Thyroid gland (tissue), 4 donors: ENCODE measurements at regions not wholly inside any gene's neighbourhood (a gene's known extent, or its start where the extent isn't known, plus 50 kb on each side); places are given as distances from the start of the nearest gene placed in this dataset.

Source experiments
- DNase-seq, 2 donors: peaks; one replicate each; pipeline ENCODE4 v3.0.0-alpha.2; 2019
- H3K27ac ChIP-seq, 3 donors: fragments of 200-600 bp; sonication (generic); 1 replicate in 2 of 3; 2 replicates in 1 of 3; pipeline ENCODE4 v1.5.1; 2016 to 2019; ENCODE audit warnings: mild to moderate bottlenecking in 1 of 3, moderate library complexity in 1 of 3
- H3K27me3 ChIP-seq: fragments of 200-600 bp; sonication (generic); one replicate; pipeline ENCODE4 v1.5.1; 2019
- H3K36me3 ChIP-seq, 2 donors: fragments of 200-600 bp; sonication (generic); one replicate each; pipeline ENCODE4 v1.5.1; 2016 to 2019
- H3K4me1 ChIP-seq, 2 donors: fragments of 200-600 bp; sonication (generic); one replicate each; pipeline ENCODE4 v1.5.1; 2017 to 2019
- H3K4me3 ChIP-seq, 3 donors: fragments of 200-600 bp; sonication (generic); replicated peaks in 1 of 3; 1 replicate in 2 of 3; 2 replicates in 1 of 3; pipeline ENCODE4 v1.5.1; 2016; ENCODE audit warnings: mild to moderate bottlenecking in 1 of 3
- H3K9me3 ChIP-seq: fragments of 200-600 bp; sonication (generic); one replicate; pipeline ENCODE4 v1.5.1; 2017
- POLR2A ChIP-seq, 2 donors: fragments of 450-650 bp; IDR thresholded peaks; one replicate each; pipeline ENCODE4 v1.6.1; 2017; ENCODE audit warnings: antibody characterized with exemption in 2 of 2, mild to moderate bottlenecking in 2 of 2, moderate library complexity in 1 of 2
- WGBS, 2 donors: methylation state at CpG; one replicate each; pipeline ENCODE4 v1.1.5; 2017; 5-methylcytosine and 5-hydroxymethylcytosine counted together
- intact Hi-C: fragments of 100-400 bp; cut with DNase I; formaldehyde crosslinking; loops from one replicate; pipeline ENCODE4 v1.15.1; 2023
- TF ChIP-seq, protein P1 (sequence below), 6 experiments: fragments of 200-600 bp in 3 of 6; fragments of 450-650 bp in 3 of 6; sonication (generic) in 3 of 6; IDR thresholded peaks; one replicate each; pipeline ENCODE4 v1.5.1; 2016 to 2019; ENCODE audit warnings: antibody characterized with exemption in 6 of 6, mild to moderate bottlenecking in 2 of 6, inconsistent platforms in 1 of 6, moderate library complexity in 1 of 6

DNA sequence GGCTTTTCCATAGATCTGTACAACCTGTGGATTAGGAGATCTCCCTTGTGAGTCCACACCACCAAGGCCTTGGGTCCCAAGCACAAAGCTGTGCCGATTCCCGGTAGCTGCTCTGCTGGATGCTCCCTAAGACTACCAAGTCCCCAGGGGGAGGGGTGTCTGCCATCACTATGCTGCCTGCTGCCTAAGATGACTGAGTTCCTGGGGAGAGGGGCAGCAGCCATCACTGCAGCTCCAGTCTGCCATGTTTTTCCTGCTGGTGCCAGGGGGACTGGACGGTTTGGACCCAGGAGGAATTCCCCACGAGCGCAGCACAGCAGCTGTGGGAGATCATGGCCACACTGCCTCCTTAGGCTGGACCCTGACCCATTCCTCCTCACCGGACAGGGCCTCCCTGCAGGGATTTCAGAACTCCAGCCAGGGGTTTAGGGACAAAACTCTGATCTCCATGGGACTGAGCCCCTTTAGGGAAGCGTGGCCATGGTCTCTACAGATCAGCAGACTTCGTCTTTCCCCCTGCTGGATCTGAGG lies 1049.8 kb downstream of the SORCS1 start:
- Histone ChIP-seq H3K4me3 (no peak overlapping the region), H3K4me1 (no peaks in the 10 kb centered on the region), H3K27ac (no peak overlapping the region), H3K36me3 (no peaks in the 10 kb centered on the region), H3K9me3 (no peaks in the 10 kb centered on the region), H3K27me3 (no peaks in the 10 kb centered on the region)
- TF ChIP-seq, protein P1, sequence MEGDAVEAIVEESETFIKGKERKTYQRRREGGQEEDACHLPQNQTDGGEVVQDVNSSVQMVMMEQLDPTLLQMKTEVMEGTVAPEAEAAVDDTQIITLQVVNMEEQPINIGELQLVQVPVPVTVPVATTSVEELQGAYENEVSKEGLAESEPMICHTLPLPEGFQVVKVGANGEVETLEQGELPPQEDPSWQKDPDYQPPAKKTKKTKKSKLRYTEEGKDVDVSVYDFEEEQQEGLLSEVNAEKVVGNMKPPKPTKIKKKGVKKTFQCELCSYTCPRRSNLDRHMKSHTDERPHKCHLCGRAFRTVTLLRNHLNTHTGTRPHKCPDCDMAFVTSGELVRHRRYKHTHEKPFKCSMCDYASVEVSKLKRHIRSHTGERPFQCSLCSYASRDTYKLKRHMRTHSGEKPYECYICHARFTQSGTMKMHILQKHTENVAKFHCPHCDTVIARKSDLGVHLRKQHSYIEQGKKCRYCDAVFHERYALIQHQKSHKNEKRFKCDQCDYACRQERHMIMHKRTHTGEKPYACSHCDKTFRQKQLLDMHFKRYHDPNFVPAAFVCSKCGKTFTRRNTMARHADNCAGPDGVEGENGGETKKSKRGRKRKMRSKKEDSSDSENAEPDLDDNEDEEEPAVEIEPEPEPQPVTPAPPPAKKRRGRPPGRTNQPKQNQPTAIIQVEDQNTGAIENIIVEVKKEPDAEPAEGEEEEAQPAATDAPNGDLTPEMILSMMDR (IDR thresholded peaks at IDR 0.05) = no peak
- TF ChIP-seq POLR2A (IDR thresholded peaks at IDR 0.05) = no peak
- intact Hi-C loops = no loop called here
- DNase-seq = no peak
- WGBS, 2 donors = 95 to 100% methylated on average over 2 to 6 of the region's 8 CpGs

DNA sequence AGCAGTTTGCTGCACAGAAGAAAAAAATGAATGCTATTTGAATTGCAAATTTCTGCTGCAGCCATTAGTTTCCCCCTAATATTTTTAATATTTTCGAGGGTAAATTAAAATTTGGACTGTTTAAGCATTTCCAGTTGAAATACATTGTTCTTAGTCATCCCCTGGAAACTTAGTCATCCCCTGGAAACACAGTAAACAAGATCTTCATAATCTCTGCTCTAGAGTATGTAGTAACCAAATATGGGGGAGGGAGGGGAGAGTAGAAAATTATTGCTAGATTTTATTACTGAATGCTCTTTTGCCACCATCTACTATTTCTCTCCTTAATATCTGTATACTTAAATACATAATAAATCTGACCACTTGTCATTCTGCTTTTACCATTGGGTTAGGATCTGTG lies 1053.3 kb downstream of the SORCS1 start:
- intact Hi-C loops = no loop called here
- H3K4me3 ChIP-seq = no peak overlapping the region
- DNase-seq = no peak
- no peaks in the 10 kb centered on the region for H3K36me3 ChIP-seq
- H3K27ac ChIP-seq = no peak overlapping the region
- TF ChIP-seq POLR2A (IDR thresholded peaks at IDR 0.05) = no peak
- TF ChIP-seq, protein P1 (IDR thresholded peaks at IDR 0.05) = no peak
- H3K4me1 ChIP-seq = no peaks in the 10 kb centered on the region
- H3K27me3 ChIP-seq = no peaks in the 10 kb centered on the region
- H3K9me3 ChIP-seq = no peaks in the 10 kb centered on the region
- WGBS, 2 donors = 67 to 79% methylated on average over 1 of the region's 1 CpG

DNA sequence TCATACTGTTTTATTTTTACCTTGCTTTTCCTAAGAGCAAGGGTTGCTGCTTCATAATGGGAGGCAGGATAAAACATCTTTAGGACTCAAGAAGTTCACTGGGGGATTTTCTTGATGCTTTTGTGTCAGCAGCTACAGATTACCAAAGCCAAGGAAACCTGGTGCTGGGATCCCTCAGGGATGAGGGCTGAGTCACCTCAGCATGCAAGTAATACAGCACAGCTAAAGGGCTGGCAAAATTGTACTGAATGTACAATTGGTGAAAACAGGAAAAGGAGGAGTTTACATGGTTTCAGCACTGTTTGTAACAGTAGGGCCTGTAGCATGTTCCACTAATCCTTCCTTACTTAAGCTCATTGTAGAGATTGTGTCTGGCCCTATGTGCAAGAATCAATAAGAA lies 1056.8 kb downstream of the SORCS1 start:
- Histone ChIP-seq H3K9me3 (no peaks in the 10 kb centered on the region), H3K4me3 (no peak overlapping the region), H3K27me3 (no peaks in the 10 kb centered on the region), H3K4me1 (no peaks in the 10 kb centered on the region), H3K27ac (no peak overlapping the region), H3K36me3 (no peaks in the 10 kb centered on the region)
- intact Hi-C loops = no loop called here
- TF ChIP-seq, protein P1 (IDR thresholded peaks at IDR 0.05) = no peak
- DNase-seq = no peak

DNA sequence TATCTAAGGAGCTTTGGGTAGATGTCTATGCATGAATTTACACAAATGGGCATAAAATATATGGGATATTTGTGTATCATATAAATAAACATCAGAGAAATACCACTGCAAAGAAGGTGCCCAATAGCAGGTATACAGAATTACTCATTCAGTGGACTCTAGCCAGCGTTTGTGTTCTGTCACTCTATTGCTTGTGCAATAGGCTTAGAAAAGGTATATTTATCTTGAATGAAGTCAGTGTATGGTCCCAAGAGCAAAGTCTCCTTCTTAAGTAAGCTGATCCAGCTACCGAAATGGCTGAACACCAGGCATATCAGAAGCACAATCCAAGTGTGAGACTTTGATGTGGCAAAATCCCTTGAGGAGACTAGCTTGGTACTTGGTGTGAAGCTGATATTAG lies 1058.4 kb downstream of the SORCS1 start:
- intact Hi-C loops = no loop called here
- no peak overlapping the region for H3K4me3 ChIP-seq
- H3K4me1 ChIP-seq = no peaks in the 10 kb centered on the region
- H3K36me3 ChIP-seq = no peaks in the 10 kb centered on the region
- TF ChIP-seq, protein P1 (IDR thresholded peaks at IDR 0.05) = no peak
- no peak for TF ChIP-seq POLR2A (IDR thresholded peaks at IDR 0.05)
- no peaks in the 10 kb centered on the region for H3K9me3 ChIP-seq
- DNase-seq = no peak
- no peak overlapping the region for H3K27ac ChIP-seq
- WGBS, 2 donors = 71 to 87% methylated on average over 2 of the region's 2 CpGs
- no peaks in the 10 kb centered on the region for H3K27me3 ChIP-seq

DNA sequence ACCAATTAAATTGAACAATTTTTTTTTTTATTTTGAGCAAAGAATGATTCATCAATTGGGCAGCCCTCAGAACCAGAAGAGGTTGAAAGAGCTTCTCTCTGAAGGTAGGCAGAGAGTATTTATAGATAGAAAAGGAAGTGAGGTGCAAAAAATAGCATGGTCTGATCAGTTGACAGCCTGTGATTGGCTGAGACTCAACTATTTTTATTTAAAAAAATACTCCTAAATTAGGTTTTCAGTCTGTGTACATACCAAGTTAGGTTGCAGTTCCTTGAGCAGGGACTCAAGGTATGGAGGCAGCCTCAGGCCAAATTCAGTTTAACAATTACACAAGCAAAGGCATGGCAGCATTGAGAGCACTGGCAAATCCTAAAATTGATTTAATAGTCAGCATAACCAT lies 1074.7 kb downstream of the SORCS1 start:
- Histone ChIP-seq H3K4me1 (no peaks in the 10 kb centered on the region), H3K27ac (no peak overlapping the region), H3K4me3 (no peak overlapping the region), H3K9me3 (no peaks in the 10 kb centered on the region), H3K36me3 (no peaks in the 10 kb centered on the region), H3K27me3 (no peaks in the 10 kb centered on the region)
- TF ChIP-seq, protein P1 (IDR thresholded peaks at IDR 0.05) = no peak
- no peak for TF ChIP-seq POLR2A (IDR thresholded peaks at IDR 0.05)
- DNase-seq = no peak
- intact Hi-C loops = no loop called here
